ENCODE measurements at regions not wholly inside any gene's neighbourhood (a gene's known extent, or its start where the extent isn't known, plus 50 kb on each side); places are given as distances from the start of the nearest gene placed in this dataset.
"Not testable (repeated sequence)": the region's sequence is repeated elsewhere in the genome, so short reads cannot be mapped to it uniquely, and the experiment has no call there.

- DNase-seq (ENCODE audit: low spot score) = no peak
Measured at GRCh38 chr3:194867270-194867983, 181.7 kb downstream of the FAM43A start.

- no peak for DNase-seq (ENCODE audit: low spot score)
Measured at GRCh38 chr3:194868831-194869230, 183.1 kb downstream of the FAM43A start.

GRCh38 chr3:194869482-194870169 is 183.9 kb downstream of the FAM43A start:
- DNase-seq (ENCODE audit: low spot score) = peak; percentile 81

- no peak for DNase-seq (ENCODE audit: low spot score)
Measured at GRCh38 chr3:194870394-194871110, 184.9 kb downstream of the FAM43A start.

GRCh38 chr3:194871143-194871863 is 185.6 kb downstream of the FAM43A start:
- peak; percentile 32 for DNase-seq (ENCODE audit: low spot score)

GRCh38 chr3:194871864-194872668 is 186.4 kb downstream of the FAM43A start:
- no peak for DNase-seq (ENCODE audit: low spot score)

- DNase-seq (ENCODE audit: low spot score) = no peak
Measured at GRCh38 chr3:194872669-194872977, 186.9 kb downstream of the FAM43A start.

- DNase-seq (ENCODE audit: low spot score) = not testable (repeated sequence)
Measured at GRCh38 chr3:194873474-194873873, 187.8 kb downstream of the FAM43A start.

GRCh38 chr3:194874206-194874605 is 188.5 kb downstream of the FAM43A start:
- DNase-seq (ENCODE audit: low spot score) = no peak

GRCh38 chr3:194874783-194875182 is 189.1 kb downstream of the FAM43A start:
- no peak for DNase-seq (ENCODE audit: low spot score)

- no peak for DNase-seq (ENCODE audit: low spot score)
Measured at GRCh38 chr3:194875581-194876402, 190.1 kb downstream of the FAM43A start.

- DNase-seq (ENCODE audit: low spot score) = no peak
Measured at GRCh38 chr3:194876403-194877095, 190.9 kb downstream of the FAM43A start.

- no peak for DNase-seq (ENCODE audit: low spot score)
Measured at GRCh38 chr3:194877291-194878119, 191.8 kb downstream of the FAM43A start.

GRCh38 chr3:194879126-194879877 is 193.6 kb downstream of the FAM43A start:
- DNase-seq (ENCODE audit: low spot score) = no peak

- no peak for DNase-seq (ENCODE audit: low spot score)
Measured at GRCh38 chr3:194879991-194880939, 194.6 kb downstream of the FAM43A start.

GRCh38 chr3:194880940-194881925 is 195.6 kb downstream of the FAM43A start:
- DNase-seq (ENCODE audit: low spot score) = no peak

Data from RKO (cell line).